B cell (primary cell): ENCODE measurements at regions not wholly inside any gene's neighbourhood (a gene's known extent, or its start where the extent isn't known, plus 50 kb on each side); places are given as distances from the start of the nearest gene placed in this dataset.

ENCODE experiments used
- EZH2 ChIP-seq: IDR thresholded peaks from 2 replicates; pipeline ENCODE4 v1.6.1; 2012; ENCODE audit warnings: borderline replicate concordance, low read depth, mild to moderate bottlenecking, moderate library complexity, low read length; ENCODE audit not compliant: insufficient read depth, poor library complexity, severe bottlenecking
- TF ChIP-seq, protein P1 (sequence below): fragments of 200-600 bp; IDR thresholded peaks from one replicate; pipeline ENCODE4 v1.8.0; 2022; ENCODE audit warnings: antibody characterized with exemption, mild to moderate bottlenecking

DNA sequence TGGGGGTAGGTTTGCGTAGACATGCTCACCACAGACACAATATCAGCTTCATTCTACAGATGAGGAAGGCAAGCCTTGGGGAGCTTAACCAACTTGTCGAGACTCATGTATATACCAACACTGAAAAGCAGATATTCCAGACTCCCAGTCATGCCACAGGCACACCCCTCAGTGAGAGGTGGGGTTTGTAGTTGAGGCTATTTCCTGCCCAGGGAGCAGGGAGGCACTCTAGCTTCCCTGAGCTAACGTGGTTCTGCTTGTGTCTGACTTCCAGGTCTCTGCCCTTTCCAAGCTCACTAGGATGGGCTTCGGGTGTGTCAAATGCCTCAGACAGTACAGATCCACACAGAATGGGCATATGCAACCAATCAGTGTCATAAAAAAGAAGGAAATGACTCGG lies 122.3 kb upstream of the RUNX1 start:
- TF ChIP-seq, protein P1, sequence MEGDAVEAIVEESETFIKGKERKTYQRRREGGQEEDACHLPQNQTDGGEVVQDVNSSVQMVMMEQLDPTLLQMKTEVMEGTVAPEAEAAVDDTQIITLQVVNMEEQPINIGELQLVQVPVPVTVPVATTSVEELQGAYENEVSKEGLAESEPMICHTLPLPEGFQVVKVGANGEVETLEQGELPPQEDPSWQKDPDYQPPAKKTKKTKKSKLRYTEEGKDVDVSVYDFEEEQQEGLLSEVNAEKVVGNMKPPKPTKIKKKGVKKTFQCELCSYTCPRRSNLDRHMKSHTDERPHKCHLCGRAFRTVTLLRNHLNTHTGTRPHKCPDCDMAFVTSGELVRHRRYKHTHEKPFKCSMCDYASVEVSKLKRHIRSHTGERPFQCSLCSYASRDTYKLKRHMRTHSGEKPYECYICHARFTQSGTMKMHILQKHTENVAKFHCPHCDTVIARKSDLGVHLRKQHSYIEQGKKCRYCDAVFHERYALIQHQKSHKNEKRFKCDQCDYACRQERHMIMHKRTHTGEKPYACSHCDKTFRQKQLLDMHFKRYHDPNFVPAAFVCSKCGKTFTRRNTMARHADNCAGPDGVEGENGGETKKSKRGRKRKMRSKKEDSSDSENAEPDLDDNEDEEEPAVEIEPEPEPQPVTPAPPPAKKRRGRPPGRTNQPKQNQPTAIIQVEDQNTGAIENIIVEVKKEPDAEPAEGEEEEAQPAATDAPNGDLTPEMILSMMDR = no peak
- TF ChIP-seq EZH2 = no peak
